HG03521 (cell line): ENCODE measurements at regions not wholly inside any gene's neighbourhood (a gene's known extent, or its start where the extent isn't known, plus 50 kb on each side); places are given as distances from the start of the nearest gene placed in this dataset.

Experiments
- ATAC-seq: cut with Tn5 transposase; IDR thresholded peaks from one replicate; pipeline ENCODE4 v1.9.1; 2021; ENCODE audit warnings: mild to moderate bottlenecking, moderate library complexity; ENCODE audit not compliant: unreplicated experiment

GRCh38 chr15:46489276-46489675, 854.4 kb downstream of the SQOR start:
- ATAC-seq = no peak

DNA sequence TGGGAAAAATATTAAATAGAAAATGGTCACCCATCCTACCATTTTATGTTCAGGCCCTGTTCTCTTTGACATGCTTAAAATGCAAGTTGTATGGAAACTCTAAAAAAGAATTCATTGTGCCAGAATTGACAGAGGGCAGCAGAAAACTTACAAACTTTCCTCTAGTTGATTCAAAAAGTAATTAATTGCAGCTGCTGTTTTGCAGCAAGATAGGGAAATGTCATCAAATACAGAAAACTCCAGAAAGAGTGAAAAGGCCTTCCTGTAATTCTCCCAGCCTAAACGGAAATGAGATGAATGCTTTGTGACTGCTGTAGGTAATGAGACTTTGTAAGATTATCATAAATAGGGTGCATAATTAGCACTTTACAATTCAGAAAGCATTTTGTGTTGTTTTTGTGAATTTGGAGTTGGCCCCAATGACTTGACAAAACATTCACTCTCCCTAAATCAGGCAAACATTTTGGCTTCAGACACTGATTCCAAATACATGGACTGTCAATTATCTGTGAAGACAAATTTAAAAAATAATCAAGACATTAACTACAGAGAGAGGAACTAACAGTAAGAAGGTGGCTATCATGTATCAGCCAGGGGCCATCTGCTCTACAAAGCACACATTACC, 861.8 kb downstream of the SQOR start:
- ATAC-seq = no peak

- ATAC-seq = no peak
Measured at GRCh38 chr15:46502667-46503066, 867.8 kb downstream of the SQOR start.

GRCh38 chr15:46518381-46518780, 883.6 kb downstream of the SQOR start:
- no peak for ATAC-seq

DNA sequence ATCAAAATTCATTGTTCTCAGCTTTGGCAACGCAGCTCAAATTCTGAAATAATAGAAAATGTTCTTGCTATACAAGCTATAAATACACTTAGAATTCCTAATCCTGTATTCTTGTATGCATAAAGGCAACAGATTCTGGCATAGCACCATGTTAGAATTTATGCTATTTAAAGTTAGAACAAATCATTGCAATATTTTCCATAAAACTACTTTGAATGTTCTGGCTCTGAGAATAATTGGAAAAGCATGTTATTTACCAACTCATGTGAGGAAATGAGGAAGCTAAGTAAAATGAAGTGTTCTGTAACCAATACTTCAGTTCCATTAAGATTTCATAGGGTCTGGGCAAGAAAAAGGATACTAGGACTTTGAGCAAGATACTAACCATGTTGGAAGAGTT, 888.9 kb downstream of the SQOR start:
- no peak for ATAC-seq

DNA sequence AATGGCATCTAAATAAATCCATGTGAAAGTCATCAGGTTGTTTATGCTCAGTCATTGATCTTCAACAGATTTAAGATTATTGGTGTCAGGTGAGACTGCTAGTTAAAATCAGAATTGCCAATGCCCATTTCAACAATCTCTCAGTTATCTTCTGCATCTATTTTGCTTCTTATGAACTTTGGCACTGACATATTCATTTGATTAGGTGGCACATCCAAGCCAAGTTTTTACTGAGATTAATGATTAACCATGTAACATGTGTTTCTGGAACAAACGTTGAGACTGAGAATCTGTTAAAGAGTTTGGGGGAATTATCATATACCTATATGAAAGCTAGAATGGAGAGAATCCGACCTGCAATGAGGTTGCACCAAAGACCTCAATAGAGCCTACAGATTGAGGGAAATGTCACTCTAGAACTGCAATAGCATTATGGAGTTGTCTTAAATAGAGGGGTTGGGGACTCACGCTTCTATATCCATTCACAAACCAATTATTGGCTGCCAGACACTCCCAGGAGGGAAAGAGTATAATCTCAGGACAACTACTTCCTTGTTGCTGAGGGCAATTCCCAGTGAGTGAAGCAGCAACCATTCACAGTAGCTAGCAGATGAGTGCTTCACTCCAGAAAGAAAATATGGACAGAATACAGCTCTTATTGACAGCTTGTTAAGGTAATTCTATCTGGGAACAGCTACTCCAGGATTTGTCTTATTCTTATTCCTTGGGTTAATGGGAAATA, 891.3 kb downstream of the SQOR start:
- ATAC-seq = no peak

DNA sequence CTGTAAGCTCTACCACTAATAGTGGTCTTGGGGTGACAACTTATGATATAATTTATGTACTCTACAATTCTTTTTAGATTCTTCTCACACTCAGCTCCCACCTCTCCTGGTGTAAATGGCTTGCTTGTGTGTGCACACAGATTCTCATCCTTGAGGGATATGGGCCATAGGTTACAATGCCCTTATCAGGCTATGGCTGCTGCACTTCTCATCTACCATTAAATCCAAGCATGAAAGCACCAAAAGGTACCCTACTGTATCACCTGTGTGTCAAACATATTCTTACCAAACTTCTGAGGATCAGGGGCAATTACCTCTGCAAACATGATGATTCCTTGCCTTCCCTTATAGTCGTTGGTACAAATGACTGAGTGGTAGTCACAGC, 891.9 kb downstream of the SQOR start:
- ATAC-seq = no peak

GRCh38 chr15:46543626-46544025, 908.8 kb downstream of the SQOR start:
- ATAC-seq = no peak

GRCh38 chr15:46548989-46549388, 914.2 kb downstream of the SQOR start:
- no peak for ATAC-seq

DNA sequence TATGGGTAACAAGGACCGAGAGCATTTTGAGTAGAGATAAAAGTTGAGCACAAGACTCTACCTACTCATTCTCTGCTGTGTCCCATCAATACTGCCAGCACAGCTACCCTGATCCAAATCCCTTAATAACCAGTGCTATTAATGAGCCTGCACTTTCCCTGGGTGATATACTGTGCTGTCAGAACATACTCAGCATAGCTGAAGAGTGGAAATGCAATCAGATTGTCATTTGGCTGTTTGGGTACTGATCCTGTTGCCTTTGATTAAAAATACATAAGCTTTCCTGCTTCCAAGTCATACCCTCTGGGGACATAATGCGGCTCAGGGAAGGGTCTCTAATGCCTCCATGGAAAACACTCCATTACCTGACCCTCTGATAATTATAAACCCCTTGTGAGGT, 917.5 kb downstream of the SQOR start:
- ATAC-seq = no peak

DNA sequence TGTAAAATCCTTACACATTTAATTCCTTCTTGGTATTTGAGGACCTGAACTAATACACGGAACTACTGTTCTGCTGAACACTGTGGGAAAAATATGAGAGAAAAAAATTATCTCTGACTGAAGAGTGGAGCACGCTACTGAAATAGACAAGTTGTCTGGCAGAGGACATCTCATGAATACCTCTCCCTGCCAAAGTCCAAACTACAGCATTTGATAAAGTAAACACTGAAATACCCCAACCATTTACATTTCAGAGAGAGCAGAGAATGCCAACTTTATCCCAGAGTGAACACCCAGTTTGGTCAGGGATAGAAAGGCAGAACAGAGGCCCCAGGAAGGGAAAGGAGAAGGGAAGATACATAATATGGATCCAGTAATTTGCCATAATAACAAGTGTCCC, 920.7 kb downstream of the SQOR start:
- ATAC-seq = no peak

DNA sequence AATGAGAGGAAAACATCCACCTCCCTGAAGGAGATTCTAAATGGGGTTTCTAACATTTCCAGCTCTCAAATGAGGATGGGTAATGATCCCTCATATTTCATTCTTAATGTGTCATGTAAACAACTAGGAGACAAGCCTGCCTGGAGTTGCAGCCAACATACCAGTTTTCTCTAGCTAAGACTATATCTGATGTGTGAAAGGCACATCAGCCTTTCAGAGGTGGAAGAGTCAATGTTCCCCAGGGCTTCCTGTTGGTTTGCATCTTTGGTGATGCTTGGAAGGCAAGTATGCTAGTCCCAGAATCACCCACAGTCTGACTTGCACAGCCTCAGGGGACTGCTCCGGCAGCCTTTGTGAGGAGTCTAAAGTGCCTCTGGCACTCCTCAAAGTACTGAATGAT, 921.2 kb downstream of the SQOR start:
- ATAC-seq = no peak

GRCh38 chr15:46556559-46557379, 921.9 kb downstream of the SQOR start:
- no peak for ATAC-seq

- ATAC-seq = no peak
Measured at GRCh38 chr15:46567968-46568367, 933.1 kb downstream of the SQOR start.

DNA sequence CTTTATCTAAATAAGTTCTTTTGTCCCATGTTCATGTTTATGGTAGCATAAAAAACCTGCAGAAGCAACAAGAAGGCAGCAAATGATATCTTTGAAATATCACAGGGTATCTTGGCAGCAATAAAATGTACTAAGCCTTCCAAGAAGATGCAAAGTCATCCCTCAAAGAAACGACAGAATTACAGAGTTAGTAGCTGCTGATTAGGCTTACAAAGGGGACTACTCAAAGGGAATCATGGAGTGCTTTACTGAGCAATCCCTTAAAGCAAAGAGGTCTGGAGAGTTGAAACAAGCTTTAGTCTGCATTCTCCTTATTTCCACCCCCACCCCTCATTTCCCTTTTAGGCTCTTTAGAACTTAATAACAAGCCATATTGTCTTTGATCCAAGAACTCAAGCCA, 935.0 kb downstream of the SQOR start:
- no peak for ATAC-seq

DNA sequence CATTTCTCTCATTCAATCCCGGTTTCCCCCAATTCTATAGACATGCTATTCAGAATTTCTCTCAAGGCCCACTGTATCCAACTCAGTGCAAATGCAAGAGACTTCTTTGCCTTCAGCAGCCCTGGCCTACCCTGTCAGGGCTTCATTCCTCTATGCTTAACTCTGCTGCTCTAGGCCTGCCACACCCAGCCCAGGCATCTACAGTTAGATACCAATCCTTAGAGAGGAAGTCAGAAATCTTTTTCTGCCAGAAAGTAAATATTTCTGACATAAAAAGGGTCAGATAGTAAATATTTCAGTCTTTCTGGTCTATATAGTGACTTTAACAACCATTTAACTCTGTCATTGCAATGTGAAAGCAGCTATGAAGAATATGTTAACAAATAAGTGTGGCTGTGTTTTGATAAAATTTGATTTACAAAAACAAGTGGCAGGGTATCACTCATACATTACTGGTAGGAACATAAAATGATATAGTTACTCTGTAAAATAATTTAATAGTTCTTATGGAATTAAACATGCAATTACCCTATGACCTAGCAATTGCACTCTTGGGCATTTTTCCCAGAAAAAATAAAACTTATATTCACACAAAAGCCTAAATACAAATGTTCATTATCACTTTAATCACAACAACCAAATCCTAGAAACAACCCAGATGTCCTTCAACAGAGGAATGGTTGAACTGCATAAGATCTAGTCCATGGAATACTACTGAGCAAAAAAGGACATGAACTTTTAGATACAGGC, 942.0 kb downstream of the SQOR start:
- no peak for ATAC-seq

DNA sequence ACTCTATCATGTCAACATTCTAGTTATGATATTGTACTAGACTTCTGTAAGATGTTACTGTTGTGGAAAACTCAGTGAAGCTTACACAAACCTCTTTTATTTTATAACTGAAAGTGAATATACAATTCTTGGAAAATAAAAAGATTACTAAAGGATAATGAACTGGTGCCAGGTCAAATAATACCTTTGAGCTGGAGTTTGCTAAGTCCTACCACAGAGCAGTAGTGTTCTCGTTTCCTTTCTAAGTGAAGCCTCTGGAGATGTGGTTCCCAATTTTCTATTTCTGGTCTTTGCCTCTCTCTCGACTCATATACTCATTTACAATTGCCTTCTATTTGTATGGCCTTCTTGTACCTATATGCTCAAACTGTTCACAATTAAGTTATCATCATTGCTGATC, 942.9 kb downstream of the SQOR start:
- ATAC-seq = no peak

GRCh38 chr15:46580487-46580886, 945.7 kb downstream of the SQOR start:
- no peak for ATAC-seq

GRCh38 chr15:46580924-46581323, 946.1 kb downstream of the SQOR start:
- no peak for ATAC-seq

DNA sequence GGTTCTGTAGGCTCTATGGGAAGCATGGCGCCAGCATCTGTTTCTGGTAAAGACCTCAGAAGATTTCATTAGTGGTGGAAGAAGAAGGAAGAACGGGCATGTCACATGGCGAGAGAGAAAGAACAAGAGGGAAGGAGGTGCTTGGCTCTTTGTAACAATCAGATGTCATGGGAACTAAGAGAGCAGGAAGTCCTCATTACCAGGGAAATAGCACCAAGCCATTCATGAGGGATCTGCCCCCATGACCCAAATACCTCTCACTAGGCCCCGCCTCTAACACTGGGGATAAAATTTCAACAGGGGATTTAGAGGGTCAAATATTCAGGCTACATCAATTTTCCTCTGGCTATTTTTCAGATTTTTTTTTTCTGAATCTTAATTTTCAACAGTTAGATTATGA, 954.3 kb downstream of the SQOR start:
- no peak for ATAC-seq

GRCh38 chr15:46591462-46591861, 956.6 kb downstream of the SQOR start:
- no peak for ATAC-seq
